CD1c-positive myeloid dendritic cell (primary cell): ENCODE measurements at regions not wholly inside any gene's neighbourhood (a gene's known extent, or its start where the extent isn't known, plus 50 kb on each side); places are given as distances from the start of the nearest gene placed in this dataset.

Experiments used
- DNase-seq: peaks from one replicate; pipeline ENCODE4 v3.0.0-alpha.2; 2016; ENCODE audit errors: extremely low spot score

DNA sequence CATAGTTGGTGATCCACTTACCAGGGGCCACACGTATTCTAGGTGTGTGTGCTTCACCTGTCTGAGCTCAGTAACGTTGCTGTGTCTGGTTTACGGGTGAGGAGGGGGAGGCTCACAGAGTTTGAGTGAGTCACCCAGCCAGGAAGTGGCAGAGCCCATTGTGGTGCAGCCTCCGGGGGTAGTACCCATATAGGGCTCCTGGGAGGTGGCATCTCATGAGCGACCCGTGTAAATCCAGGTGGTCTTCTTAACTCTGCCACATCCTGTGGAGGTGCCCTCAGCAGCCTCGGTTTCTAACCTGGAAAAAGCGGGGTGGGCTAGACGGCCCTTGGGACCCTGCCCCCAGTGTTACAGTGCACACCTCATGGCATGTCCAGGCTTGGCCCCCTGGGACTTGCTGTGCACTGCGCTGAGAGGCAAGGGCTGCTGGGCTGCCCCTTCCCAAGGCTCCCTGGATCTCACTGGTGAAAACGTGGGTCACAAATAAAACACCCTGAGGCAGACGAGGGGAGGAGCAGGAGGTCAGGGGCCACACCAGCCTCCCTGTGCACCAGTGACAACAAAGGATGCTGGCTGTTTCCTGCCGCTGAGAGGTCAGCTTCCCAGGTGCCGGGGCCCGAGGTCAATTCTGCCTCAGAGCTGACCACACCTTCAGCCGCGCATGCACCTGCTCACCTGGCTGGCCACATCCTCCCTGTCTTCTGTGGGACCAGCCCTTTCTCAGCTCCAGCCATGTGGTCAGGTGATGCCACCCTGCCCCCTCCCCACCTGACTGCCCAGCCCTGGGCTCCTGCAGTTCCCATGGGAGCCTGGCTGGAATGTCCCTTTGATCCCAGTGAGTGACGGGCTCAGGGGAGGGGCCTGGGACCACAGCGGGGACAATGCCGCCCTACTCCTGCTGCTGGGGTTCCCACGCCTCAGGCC lies 305.1 kb downstream of the CTTN start:
- DNase-seq = no peak

DNA sequence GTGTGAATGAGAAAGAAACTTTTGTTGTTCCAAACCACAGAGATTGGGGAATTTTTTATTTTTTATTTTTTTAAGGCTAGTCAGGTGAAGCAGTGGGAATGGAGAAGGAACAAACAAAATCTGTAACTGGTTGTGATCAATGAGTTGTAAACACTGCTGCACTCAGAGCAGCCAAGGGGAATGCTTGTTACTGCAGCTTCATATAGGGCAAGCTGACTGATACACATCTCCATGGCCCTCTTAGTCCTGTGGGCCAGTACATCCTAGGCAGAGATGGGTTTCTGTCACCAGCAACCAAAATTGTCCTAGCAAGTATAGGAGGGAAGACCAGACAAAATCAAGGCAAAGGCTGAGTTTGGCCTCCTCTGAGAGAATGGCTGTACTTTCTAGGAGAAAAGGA lies 306.8 kb downstream of the CTTN start:
- no peak for DNase-seq

DNA sequence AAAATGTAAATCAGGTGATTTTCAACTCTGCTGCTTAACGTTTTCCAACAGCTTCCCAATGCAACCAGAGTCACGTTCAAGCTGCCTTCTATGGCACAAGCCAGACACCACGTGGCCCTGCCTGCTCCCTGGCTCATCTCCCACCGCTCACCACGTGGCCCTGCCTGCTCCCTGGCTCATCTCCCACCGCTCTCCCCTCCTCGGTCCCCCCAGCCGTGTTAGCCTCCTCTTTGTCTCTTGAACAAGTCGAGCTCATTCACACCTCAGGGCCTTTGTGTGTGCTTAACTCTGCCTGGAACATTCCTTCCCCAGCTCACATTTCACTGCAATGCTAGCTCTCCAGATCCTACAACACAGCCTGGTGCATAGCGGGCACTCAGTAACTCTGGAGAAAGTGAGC lies 307.6 kb downstream of the CTTN start:
- DNase-seq = no peak

DNA sequence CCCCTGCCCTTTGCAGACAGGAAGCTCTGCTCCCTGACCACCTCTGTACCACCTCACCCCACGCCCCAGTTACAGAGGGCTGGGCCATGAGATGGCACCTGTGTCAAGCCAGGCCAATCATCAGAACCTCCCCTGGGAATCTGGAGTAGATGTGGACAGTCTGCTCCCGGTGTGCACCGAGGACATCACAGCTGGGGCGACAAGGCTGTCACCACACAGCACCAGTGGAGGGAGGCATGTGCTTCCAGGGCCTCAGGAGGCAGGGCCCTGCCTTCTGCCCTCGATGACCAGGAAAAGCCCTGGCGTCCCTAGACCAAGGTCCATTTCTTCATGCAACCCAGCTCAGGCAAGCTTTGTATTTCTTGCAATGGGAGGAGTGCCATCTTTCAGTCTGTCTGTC lies 309.5 kb downstream of the CTTN start:
- DNase-seq = no peak

DNA sequence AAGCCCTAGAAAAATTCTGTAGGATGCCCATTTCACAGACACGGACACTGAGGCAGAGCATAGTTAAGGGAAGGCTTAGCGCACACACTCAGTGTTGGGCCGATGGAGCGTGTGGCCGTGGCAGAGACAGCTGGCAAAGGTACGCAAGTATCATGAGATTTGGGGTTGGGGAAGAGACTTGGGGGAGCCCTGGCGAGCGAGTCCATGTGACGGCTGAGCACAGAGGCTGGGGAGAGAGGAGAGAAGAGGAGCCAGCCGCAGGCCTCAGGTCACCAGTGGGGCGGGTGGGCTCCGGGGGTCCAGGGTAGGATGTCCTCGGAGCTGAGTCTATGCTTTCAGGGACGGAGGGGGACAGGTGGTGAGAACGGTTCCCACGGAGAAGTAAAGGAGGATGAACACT lies 311.3 kb downstream of the CTTN start:
- no peak for DNase-seq

DNA sequence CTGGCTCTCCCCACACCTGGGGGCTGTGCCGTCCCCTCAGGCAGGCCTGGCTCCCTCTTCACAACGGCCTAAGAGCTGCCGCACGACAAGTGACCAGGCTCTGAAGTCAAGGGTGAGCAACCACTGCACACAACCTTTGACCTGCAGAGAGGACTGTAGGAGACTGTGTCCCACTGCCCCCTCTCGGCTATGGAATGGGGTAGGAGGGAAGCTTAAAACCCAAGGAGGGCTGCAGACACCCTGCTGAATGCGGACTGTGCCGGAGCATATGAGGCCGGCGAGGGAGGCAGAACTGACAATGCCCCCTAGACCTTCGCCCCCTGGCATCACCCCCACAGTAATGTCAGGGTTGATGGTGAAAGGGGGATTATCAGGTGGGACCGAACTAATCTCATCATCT lies 311.9 kb downstream of the CTTN start:
- DNase-seq = no peak

DNA sequence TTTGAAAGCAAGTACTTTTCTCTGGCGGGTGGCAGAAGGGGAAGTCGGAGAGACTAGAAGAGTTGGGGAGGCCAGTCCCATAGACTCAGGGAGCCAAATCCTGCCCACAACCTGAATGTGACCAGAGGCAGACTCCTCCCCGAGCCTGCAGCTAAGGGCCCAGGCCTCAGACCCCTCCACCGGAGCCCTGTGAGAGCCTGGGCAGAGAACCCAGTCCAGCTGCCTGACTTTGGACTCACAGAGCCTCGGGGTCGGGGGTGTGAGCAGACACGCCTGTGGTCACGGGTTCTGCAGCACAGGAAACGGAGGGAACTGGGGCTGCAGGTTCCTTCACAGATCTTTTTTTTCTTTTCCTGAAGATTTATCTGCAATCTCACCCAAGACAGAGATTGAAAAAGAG lies 312.3 kb downstream of the CTTN start:
- no peak for DNase-seq

DNA sequence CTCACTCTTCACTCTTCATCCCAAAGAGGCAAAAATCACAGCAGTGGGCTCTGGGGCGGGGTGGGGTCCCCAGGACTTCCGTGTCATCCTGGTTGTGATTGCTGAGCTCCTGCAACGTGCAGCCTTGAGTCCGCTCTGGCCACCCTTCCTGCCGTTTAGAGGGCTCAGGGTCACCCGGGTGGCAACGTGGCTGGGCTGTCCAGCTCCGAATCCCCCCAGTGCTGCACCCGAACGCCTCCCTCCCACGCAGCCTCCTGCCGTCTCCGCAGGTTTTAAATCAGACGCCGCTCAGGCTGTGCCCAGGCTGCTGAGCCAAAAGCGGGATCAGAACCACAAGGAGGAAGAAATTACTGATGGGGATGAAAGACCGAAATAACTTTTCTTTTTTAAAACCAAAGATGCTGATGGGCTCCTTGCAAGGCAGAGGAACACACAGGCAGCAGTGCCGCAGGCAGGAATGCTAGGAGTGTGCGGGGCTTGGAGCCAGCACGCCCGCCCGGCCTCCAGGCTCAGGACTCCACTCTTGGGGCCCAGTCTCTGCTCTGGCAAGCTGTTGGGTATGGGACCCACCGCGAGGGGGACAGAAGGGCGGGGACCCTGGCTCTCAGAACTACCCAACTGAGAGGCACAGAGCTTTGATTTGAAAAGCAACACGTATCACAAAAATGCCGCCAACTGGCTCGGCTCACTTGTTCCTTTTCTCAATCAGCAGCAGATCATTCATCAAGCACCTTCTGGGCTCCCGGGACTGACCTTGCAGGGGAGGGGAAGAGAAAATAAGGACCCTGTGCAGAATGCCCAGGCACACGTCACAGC lies 313.0 kb downstream of the CTTN start:
- no peak for DNase-seq

DNA sequence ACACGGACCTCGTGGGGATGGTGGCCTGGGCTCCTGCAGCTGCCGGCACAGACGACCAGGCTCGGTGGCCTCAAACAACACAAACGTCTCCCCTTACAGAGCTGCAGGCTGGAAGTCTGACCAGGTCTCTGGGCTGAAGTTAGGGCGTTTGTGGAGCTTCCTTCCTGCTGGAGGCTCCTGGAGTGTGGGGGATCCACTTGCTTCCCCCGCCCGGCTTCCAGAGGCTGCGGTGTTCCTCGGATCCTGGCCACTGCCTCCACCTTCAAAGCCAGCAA lies 313.5 kb downstream of the CTTN start:
- no peak for DNase-seq

DNA sequence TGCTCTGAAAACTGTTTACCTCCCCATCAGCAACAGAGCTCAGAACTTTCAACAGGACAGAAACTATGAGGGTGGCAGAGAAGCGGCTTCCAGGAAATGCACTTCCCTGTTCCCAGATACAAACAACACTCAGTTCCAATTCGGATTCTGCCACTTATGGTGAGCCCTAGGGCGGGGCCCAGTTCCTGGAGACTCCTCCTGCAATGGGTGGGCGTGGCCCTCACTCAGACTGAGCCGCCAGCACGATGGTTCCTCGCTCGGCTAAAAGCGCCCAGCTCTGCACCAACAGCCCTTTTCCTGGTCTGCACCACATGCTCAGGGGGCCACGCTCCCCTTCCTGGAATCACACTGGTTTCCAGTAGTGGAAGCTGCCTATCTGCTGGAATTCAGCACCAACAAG lies 314.1 kb downstream of the CTTN start:
- no peak for DNase-seq

DNA sequence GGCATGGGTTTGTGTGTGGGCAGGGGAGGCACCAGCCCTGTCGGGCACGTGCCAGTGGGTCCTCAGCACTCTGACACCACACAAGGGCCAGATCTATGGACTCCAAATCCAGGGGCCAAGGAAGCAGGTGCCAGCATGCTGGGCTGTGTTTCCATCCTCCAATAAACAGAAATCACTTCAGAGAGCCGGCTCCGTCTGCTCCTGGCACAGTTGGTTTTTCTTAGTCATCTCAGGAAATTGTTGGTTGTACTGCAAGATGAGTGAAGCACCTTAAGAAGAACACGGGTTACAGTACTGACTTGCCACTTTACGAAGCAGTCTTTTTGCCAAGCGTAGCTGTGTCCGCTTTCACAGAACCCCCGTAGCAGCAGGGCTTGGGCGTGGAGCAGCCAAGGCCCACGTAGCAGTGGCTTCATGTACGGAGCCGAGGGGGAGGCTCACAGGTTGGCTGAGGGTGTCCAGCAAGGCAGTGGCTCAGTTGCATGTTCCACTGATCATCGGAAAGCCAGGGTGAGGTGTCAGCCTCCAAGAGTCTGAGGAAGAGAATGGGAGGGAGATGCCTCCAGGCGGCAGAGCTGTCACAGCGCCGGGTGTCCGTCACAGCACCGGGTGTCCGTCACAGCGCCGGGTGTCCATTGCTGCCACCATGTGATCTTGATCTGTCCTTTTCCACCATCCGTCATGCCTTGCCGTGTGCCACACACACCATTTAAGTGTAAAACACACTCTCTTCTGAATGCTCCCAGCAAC lies 314.9 kb downstream of the CTTN start:
- no peak for DNase-seq

DNA sequence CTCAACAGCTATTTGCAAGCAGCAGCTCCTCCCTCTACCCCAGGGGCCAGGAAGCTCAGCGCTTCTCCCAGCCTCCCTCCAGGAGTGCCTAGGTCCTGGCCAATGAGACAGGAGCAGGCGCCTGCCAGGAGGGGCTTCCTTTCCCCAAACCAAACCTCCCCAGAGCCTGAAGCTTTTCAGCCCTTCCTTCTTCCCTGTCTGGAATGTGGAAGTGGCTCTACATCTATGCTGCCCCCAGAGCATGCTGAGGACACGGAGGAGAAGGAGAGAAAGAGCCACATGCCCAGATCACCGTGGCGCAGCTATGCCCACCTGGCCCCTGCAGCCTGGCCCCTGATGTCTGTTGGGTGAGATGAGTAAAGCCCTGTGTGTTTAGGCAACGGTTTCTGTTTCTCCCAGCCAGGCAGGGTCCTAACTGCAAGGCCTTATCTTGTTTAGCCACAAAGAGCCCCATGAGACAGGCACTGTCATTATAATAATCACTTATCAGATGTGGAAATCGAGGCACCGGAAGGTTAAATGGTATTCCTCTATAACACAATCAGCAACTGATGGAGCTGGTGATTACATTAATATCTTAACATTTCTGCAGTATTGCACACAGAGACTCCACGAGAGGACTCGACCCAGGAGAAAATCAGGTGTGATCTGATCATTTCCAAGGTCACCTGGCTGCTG lies 315.8 kb downstream of the CTTN start:
- DNase-seq = no peak

DNA sequence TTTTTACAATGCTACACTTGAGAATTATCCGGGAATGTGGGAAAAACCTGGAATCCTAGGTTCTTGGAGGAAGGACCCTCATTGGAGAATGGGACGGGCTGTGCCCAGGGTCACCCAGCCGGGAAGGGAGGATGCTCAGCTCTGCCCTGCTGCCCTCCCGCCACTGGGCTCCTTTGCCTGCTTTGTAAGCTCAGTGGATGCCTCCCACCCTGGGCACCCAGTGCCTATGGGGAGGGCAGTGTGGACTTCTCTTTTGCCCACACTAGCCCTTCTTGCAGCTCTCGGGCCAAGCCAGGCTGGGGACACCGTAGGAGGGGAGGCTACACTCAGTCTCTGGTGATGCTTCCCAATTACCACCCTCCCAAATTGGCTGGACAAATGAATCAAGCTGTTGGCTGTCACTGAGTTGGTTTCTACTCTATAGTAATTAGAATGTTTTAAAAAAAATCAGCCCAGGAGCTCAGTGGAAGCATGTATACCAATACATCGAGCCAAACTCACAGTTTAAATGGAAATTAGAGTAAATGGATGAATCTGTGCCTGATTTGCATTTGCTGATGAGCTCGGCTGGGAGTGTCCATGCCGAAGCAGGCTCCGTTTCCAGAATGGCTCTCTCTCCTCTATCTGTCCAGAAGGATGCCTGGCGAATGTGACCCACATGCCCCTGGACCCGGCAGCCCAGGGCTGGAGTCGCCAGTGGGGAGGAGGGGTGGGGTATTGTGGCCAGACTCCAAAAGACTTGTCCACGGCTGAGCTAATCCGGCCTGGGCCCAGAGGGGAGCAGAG lies 317.0 kb downstream of the CTTN start:
- no peak for DNase-seq

DNA sequence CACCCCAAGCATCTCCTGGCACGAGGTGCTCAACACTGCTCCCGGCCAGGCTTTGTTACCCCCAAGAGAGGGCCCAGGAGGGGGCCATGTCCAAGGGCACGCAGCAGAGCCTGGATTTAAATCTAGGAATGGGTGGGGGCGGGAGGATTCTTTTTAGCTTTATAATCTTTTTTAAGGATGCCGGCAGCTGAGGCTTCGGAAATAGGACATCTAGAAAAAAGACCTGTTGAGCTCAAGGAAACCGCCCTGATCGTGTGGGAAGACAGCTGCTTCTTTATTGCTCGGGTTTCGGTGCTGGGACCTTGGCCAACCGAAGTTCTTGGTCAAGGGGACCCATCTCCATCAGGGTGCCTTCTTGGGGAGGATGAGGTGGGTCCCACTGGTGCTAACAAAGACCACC lies 317.9 kb downstream of the CTTN start:
- no peak for DNase-seq

DNA sequence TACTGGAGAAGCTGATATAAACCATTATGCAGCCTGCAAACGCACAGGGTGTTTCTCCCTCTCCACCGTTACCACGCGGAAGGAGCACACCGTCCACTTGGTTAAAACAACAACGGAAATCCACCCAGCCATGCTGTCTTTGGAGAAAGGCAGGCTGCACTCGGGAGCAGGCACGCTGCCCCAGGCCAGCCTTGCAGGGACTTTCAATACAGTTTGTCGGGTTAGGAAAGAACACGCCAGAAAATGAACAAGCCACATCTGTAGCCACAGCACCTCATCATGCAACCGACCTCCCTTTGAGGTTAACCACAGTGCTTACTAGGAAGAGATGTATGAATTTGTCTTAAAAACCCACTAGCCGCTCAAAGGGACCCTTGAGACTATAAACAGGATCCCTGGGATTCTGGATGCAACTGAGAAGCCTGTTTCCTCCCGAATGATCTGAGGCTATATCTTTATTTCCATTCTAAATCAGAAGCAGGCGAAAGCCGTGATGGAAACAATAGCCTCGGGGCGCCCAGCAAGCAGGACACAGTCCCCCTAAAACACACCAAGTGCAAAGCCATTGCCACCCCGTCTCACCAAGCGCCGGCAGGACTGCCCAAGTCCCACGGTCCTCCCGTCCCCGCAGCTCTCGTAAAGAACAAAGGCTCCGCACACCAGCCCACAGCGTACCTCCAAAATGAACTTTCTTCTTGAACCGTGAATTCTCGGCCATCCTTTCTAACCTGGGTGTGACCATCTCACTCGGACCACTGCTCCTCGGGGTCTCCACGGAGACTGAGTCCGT lies 318.9 kb downstream of the CTTN start:
- no peak for DNase-seq

DNA sequence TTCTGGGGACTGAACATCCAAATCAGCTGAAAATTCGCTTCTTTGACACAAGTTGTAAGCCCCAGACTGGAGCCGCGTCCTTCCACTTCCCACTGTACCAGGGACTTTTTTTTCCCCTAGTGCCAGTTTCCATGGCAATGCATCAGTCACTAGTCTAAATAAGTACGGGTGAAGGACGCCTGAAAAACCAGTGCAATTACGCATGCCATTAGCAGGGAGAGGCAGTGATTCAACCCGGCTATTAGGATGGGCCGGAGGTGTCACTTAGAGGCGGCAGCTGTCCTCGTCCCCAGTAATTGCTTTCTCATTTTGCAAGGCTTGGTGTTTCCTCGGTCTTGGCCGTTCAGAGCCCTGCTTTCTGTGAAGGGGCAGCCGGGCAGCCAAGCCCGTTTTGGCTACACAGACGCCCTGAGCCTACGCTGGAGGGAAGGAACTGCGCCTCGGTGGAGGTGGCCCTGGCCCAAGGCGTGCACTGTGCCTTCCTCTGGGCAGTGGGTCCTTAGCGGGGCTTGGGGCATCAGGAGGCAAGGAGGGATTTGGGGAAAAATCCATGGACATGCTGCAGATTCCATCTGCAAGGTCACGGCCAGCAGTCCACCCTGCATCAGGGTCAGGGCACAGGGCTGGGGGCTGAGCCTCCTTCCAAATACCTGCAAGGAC lies 319.7 kb downstream of the CTTN start:
- no peak for DNase-seq

DNA sequence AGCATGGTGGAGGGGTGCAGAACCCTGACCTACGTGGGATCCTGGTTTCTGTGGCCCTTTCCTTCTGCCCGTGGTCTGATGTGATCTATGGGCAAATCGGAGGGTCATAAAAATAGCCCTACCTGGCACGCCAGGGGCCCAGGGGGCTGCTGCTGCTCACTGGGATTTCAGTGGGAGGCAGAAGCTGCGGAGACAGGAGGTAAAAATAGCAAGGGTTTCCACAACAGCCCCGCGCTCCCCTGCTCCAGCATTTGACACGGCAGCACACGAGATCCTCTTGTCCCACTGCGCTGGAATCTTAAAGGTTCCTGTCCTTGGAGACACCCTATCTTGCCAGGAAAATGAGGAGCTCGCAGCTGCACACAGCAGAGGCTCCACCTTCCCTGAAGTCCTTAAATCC lies 321.2 kb downstream of the CTTN start:
- no peak for DNase-seq

DNA sequence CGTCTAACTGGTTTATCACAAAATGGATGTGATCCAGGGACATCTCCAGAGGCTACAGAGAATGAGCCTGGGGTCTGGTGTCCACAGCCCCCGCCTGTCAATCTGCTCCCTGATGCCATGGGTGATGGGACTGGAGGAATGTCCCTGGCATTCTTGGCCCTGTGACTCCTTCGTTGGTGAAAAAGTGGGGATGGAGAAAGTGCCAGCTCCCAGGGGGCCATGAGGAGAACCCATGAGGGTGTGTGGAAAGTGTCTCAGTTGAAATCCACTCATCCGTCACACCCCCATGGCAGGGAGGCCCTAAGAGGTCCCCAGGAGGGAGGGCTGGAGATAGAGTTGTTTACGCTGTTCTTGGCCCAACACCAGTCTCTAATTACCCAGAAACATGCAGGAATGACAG lies 322.0 kb downstream of the CTTN start:
- DNase-seq = no peak

DNA sequence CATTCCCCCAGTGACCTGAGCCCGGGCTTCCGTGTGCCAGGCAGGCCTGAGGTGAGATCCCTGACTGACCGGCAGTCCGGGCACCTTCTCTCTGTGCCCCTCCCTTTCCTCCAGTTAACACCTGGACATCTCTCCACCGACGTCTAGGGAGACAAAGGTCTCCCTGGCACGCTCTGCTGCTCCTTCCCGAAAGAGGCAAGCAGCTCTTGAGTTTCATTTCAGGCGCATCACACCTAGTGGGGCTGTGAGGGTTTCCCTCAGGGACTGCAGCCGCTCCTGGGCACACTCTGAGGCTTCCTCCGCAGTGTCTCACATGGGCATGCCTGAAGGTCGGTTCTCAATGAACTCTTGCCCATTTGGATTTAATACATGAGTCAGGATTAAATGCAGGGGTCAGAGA lies 322.7 kb downstream of the CTTN start:
- DNase-seq = no peak

DNA sequence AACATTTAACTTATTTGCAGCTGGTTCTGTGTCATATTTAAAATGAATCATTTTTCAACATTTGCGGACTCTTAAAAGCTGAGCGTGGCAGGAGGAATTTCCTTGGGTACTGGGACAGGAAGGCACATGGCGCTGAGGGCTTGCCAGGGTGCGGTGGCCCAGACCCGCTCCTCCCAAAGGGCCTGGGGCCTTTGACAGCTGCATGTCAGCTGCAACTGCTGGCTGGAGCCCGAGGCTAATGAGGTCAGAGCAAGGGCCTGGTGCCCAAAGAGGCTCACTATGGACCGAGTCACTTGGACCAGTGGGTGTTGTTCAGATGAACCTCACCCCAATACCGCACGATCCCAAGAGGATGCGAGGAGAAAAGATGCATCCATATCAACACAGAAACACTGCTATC lies 326.9 kb downstream of the CTTN start:
- DNase-seq = no peak
